ENCODE measurements at regions not wholly inside any gene's neighbourhood (a gene's known extent, or its start where the extent isn't known, plus 50 kb on each side); places are given as distances from the start of the nearest gene placed in this dataset.

- Histone ChIP-seq H3K4ac (ENCODE audit: low read depth, low read length) (no peak overlapping the region), H2BK120ac (ENCODE audit: low read depth, low read length, poor library complexity, severe bottlenecking) (no peak overlapping the region), H2BK12ac (ENCODE audit: insufficient read length, low read depth, low read length) (no peak overlapping the region), H2BK15ac (ENCODE audit: low read depth, low read length) (no peak overlapping the region), H4K91ac (ENCODE audit: insufficient read length, low read depth, low read length) (no peak overlapping the region), H3K23me2 (ENCODE audit: insufficient read length, low read depth, low read length, poor library complexity, severe bottlenecking) (no peaks in the 10 kb centered on the region), H2BK5ac (ENCODE audit: insufficient read length, low read length) (no peak overlapping the region), H2AK5ac (ENCODE audit: insufficient read length, low read length) (no peak overlapping the region), H3K56ac (ENCODE audit: insufficient read length, low read depth, low read length) (no peak overlapping the region), H4K8ac (replicated peaks; ENCODE audit: insufficient read length, low read depth, low read length) (no peak overlapping the region), H3K79me2 (ENCODE audit: insufficient read depth, low read length) (no peaks in the 10 kb centered on the region), H3K9me3 (ENCODE audit: control insufficient read depth, low read depth, low read length) (no peaks in the 10 kb centered on the region), H3K79me1 (ENCODE audit: insufficient read depth, low read depth, low read length, poor library complexity, severe bottlenecking) (no peaks in the 10 kb centered on the region), H3K23ac (ENCODE audit: insufficient read length, low read depth, low read length) (no peak overlapping the region), H3K27ac (ENCODE audit: insufficient read length, low read depth, low read length) (no peak overlapping the region), H3K4me2 (ENCODE audit: insufficient read depth, insufficient read length, low read length) (no peak overlapping the region), H2BK20ac (ENCODE audit: low read depth, low read length, poor library complexity, severe bottlenecking) (no peak overlapping the region), H3K27me3 (ENCODE audit: insufficient read depth, low read length) (no peaks in the 10 kb centered on the region), H3K18ac (ENCODE audit: insufficient read length, low read depth, low read length) (no peak overlapping the region), H3K9ac (ENCODE audit: extremely low read depth, insufficient read length, low read length) (no peak overlapping the region), H3K14ac (ENCODE audit: insufficient read depth, low read length) (no peak overlapping the region), H2AFZ (ENCODE audit: low read length) (no peak overlapping the region), H3T11ph (ENCODE audit: low read length) (no peak overlapping the region), H3K4me1 (ENCODE audit: insufficient read depth, low read length) (no peaks in the 10 kb centered on the region), H4K5ac (ENCODE audit: insufficient read length, low read depth, low read length) (no peak overlapping the region), H4K20me1 (ENCODE audit: control insufficient read depth, insufficient read depth, insufficient read length) (no peaks in the 10 kb centered on the region)
- peaks cover 5 to 6% of the 10 kb centered on the region in 2 experiments for H3K4me1 Mint-ChIP-seq
- H3K4me3 Mint-ChIP-seq: no peak overlapping the region
- DNase-seq: no peak
- H3K36me3 Mint-ChIP-seq (ENCODE audit: insufficient read depth in 1 of 3, low read depth in 3 of 3): peaks cover 0 to 2% (median 0%) of the 10 kb centered on the region in 3 experiments; a peak in 1 of 7 replicates
- H3K27me3 Mint-ChIP-seq (ENCODE audit: low read depth): no peaks in the 10 kb centered on the region
- no peak overlapping the region for H3K27ac Mint-ChIP-seq
- H3K9me3 Mint-ChIP-seq: no peaks in the 10 kb centered on the region; a peak in 1 of 5 replicates
- TF ChIP-seq CTCF (conservative IDR thresholded peaks at IDR 0.05): no peak
Measured at GRCh38 chr4:132437117-132437516, 712.0 kb upstream of the PCDH10 start.
